Keratinocyte (primary cell): ENCODE measurements at regions not wholly inside any gene's neighbourhood (a gene's known extent, or its start where the extent isn't known, plus 50 kb on each side); places are given as distances from the start of the nearest gene placed in this dataset.

Experiments used
- DNase-seq: peaks from one replicate; pipeline ENCODE4 v3.0.0-alpha.2; 2011; ENCODE audit warnings: low read depth, missing footprints, low spot score
- FAIRE-seq: peaks from 2 replicates; lab custom pipeline; 2011; peaks lifted over from hg19 to GRCh38; lab: Jason Lieb, UNC
- H2AFZ ChIP-seq: 2 replicates; pipeline ENCODE4 v1.6.0; 2012; ENCODE audit warnings: low read length, control low read depth, inconsistent platforms; ENCODE audit not compliant: control insufficient read depth
- H3K27ac ChIP-seq: 2 replicates; pipeline ENCODE4 v1.5.1; 2011; ENCODE audit warnings: low read length; ENCODE audit not compliant: control insufficient read depth, insufficient read depth
- H3K27me3 ChIP-seq: 3 replicates; pipeline ENCODE4 v1.6.0; 2011; ENCODE audit warnings: low read length; ENCODE audit not compliant: control insufficient read depth, insufficient read depth; ENCODE audit errors: extremely low read depth
- H3K36me3 ChIP-seq, 2 experiments: 2 replicates in 1 of 2; 3 replicates in 1 of 2; pipeline ENCODE4 v1.5.1; 2011; ENCODE audit warnings: low read length in 2 of 2, mild to moderate bottlenecking in 1 of 2; ENCODE audit not compliant: control insufficient read depth in 2 of 2, insufficient read depth in 2 of 2; ENCODE audit errors: extremely low read depth in 1 of 2
- H3K4me1 ChIP-seq: 3 replicates; pipeline ENCODE4 v1.5.1; 2011; ENCODE audit warnings: low read length; ENCODE audit not compliant: control insufficient read depth, insufficient read depth; ENCODE audit errors: extremely low read depth
- H3K4me2 ChIP-seq: 3 replicates; pipeline ENCODE4 v1.6.0; 2011; ENCODE audit warnings: low read depth, low read length; ENCODE audit not compliant: control insufficient read depth, insufficient read depth; ENCODE audit errors: extremely low read depth
- H3K4me3 ChIP-seq, 3 experiments: fragments of 200-600 bp in 1 of 3; sonication (generic) in 1 of 3; 2 replicates in 2 of 3; 3 replicates in 1 of 3; pipeline ENCODE4 v1.5.1; 2011 to 2016; ENCODE audit warnings: low read length in 3 of 3, mild to moderate bottlenecking in 3 of 3, control low read depth in 2 of 3, inconsistent platforms in 1 of 3, low read depth in 1 of 3, mixed read lengths in 1 of 3, mixed run types in 1 of 3, moderate library complexity in 1 of 3; ENCODE audit not compliant: control insufficient read depth in 2 of 3, insufficient read depth in 2 of 3; ENCODE audit errors: extremely low read depth in 1 of 3
- H3K79me2 ChIP-seq: 2 replicates; pipeline ENCODE4 v1.6.0; 2012; ENCODE audit warnings: low read length; ENCODE audit not compliant: control insufficient read depth, insufficient read depth
- H3K9ac ChIP-seq: 3 replicates; pipeline ENCODE4 v1.6.0; 2011; ENCODE audit warnings: low read length; ENCODE audit not compliant: control insufficient read depth, insufficient read depth; ENCODE audit errors: extremely low read depth
- H3K9me1 ChIP-seq: 3 replicates; pipeline ENCODE4 v1.6.0; 2011; ENCODE audit warnings: low read length; ENCODE audit not compliant: control insufficient read depth, insufficient read depth; ENCODE audit errors: extremely low read depth
- H3K9me3 ChIP-seq: 2 replicates; pipeline ENCODE4 v1.5.1; 2012; ENCODE audit warnings: low read depth, low read length; ENCODE audit not compliant: control insufficient read depth
- H4K20me1 ChIP-seq: 3 replicates; pipeline ENCODE4 v1.6.0; 2011; ENCODE audit warnings: low read length; ENCODE audit not compliant: control insufficient read depth, insufficient read depth; ENCODE audit errors: extremely low read depth
- CTCF ChIP-seq, 3 experiments: IDR thresholded peaks in 1 of 3; conservative IDR thresholded peaks in 1 of 3; optimal IDR thresholded peaks in 1 of 3; 2 replicates in 2 of 3; 3 replicates in 1 of 3; pipeline versions ENCODE3 to v1.5.1; 2011; ENCODE audit warnings: low read length in 3 of 3, mild to moderate bottlenecking in 3 of 3, moderate library complexity in 2 of 3, control low read depth in 1 of 3, inconsistent platforms in 1 of 3; ENCODE audit not compliant: insufficient read depth in 2 of 3; ENCODE audit errors: extremely low read depth in 1 of 3
- EZH2 ChIP-seq: IDR thresholded peaks from one replicate; pipeline ENCODE4 v1.6.1; 2012; ENCODE audit warnings: inconsistent platforms, mild to moderate bottlenecking, low read length, moderate library complexity
- dilution Hi-C: fragments of 300-500 bp; cut with MboI; formaldehyde crosslinking; loops from one replicate; pipeline ENCODE4 v1.7.0; 2020; ENCODE audit warnings: low sequenced_read_pairs; ENCODE audit not compliant: extremely low pct_ligation_motif_present

GRCh38 chr3:46096781-46097180, 69.5 kb upstream of the XCR1 start:
- H3K36me3 ChIP-seq: no peaks in the 10 kb centered on the region
- no peaks in the 10 kb centered on the region for H3K9me1 ChIP-seq
- dilution Hi-C loops: no loop called here
- DNase-seq: no peak
- peaks cover 3% of the 10 kb centered on the region for H3K4me1 ChIP-seq
- no peak overlapping the region for H3K4me2 ChIP-seq
- no peak overlapping the region for H3K27ac ChIP-seq
- H3K9ac ChIP-seq: no peak overlapping the region
- TF ChIP-seq CTCF (optimal IDR thresholded peaks at IDR 0.05 in 1 of 3, IDR thresholded peaks at IDR 0.05 in 1 of 3, conservative IDR thresholded peaks at IDR 0.05 in 1 of 3; ENCODE audit: extremely low read depth in 1 of 3, insufficient read depth in 2 of 3, low read length in 3 of 3) (no peak), EZH2 (no peak)
- FAIRE-seq: no peak
- H4K20me1 ChIP-seq: no peaks in the 10 kb centered on the region
- H3K9me3 ChIP-seq: no peaks in the 10 kb centered on the region
- H3K27me3 ChIP-seq: no peaks in the 10 kb centered on the region
- no peak overlapping the region for H3K4me3 ChIP-seq
- no peak overlapping the region for H2AFZ ChIP-seq
- H3K79me2 ChIP-seq: no peaks in the 10 kb centered on the region

GRCh38 chr3:46096336-46096735, 69.1 kb upstream of the XCR1 start:
- dilution Hi-C loops: no loop called here
- H3K36me3 ChIP-seq: no peaks in the 10 kb centered on the region
- no peak overlapping the region for H2AFZ ChIP-seq
- FAIRE-seq (no peak), DNase-seq (no peak)
- no peaks in the 10 kb centered on the region for H4K20me1 ChIP-seq
- no peak overlapping the region for H3K9ac ChIP-seq
- TF ChIP-seq EZH2 (no peak), CTCF (optimal IDR thresholded peaks at IDR 0.05 in 1 of 3, IDR thresholded peaks at IDR 0.05 in 1 of 3, conservative IDR thresholded peaks at IDR 0.05 in 1 of 3; ENCODE audit: extremely low read depth in 1 of 3, insufficient read depth in 2 of 3, low read length in 3 of 3) (no peak)
- H3K27me3 ChIP-seq: no peaks in the 10 kb centered on the region
- no peaks in the 10 kb centered on the region for H3K79me2 ChIP-seq
- H3K4me1 ChIP-seq: peaks cover 3% of the 10 kb centered on the region
- H3K9me3 ChIP-seq: no peaks in the 10 kb centered on the region
- no peak overlapping the region for H3K4me2 ChIP-seq
- H3K4me3 ChIP-seq: no peak overlapping the region
- H3K9me1 ChIP-seq: no peaks in the 10 kb centered on the region
- H3K27ac ChIP-seq: no peak overlapping the region
